GM20431 (cell line): ENCODE measurements at regions not wholly inside any gene's neighbourhood (a gene's known extent, or its start where the extent isn't known, plus 50 kb on each side); places are given as distances from the start of the nearest gene placed in this dataset.

Experiments
- in situ Hi-C: fragments of 300-500 bp; cut with MseI, MboI; formaldehyde crosslinking; loops from one replicate; pipeline ENCODE4 v1.15.0; 2020; ENCODE audit warnings: low sequenced_read_pairs; ENCODE audit not compliant: unreplicated experiment

GRCh38 chr10:61110936-61111335 is 167.0 kb upstream of the RHOBTB1 start:
- in situ Hi-C loops: no loop called here

DNA sequence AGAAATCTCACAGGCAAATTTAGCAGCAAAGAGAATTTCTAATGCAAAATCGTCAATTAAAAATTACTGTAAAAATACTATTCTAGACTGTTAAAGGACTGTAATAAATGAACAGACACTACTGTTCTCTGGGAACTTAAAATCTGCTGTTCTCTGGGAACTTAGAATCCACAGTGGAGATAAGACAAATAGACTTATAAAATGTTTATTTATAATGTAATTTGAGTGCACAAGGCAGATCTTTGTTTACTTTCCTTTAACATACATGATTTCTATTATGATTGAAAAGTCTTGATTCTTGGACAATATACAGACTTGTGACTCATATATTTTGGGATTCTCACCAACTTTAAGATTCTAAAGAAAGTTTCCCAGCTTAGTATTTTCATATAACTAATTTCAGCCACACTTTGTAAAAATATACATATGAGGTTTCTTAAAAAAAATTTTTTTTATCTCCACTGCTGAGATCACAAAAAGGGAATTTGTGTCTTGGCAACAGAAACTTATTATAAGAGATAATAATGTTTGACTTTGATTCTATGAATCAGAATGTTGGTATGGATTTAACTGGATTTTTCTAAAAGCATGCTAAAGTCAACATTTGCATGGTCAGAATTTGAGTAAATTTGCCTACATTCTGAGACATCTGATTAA is 166.3 kb upstream of the RHOBTB1 start:
- in situ Hi-C loops: no loop called here

GRCh38 chr10:61108915-61109314 is 164.9 kb upstream of the RHOBTB1 start:
- in situ Hi-C loops: no loop called here

DNA sequence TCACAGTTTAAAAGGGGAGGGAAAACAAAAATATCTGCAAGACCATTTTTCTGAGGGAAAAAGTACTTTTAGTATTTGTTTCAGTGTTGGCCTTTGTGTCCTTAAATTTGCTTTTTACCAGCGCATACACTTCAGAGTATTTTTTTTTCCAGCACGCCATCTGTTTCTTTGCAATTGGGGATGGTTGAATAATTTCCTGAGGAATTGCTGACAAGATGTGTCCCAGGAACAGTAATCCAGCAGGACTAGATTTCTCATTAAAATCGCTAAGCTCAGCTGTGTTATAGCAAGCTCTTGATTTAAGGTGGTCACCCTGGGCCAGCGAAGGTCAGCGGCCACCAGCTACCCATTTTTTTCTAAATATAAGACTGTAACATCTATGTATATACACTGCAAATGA is 156.9 kb upstream of the RHOBTB1 start:
- in situ Hi-C loops: no loop called here

GRCh38 chr10:61099756-61100155 is 155.8 kb upstream of the RHOBTB1 start:
- in situ Hi-C loops: no loop called here

DNA sequence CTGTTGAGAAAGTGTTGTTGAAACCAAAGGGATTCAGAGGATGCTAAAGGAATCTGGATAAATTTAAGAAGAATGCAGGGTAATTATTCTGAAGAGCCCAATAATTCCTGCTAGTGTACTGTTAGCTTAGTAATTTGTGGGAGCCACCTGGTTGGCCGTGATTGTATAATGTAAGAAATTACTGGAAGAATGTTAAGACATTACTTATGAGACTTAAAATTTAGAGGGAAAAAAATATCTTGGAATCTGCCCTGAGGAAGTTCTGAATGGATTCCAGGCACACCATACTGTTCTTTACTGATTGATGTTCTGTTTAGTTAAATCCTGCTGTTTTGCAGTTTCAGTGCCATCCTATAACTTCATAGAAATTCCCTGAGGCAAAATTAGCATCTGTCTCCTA is 155.0 kb upstream of the RHOBTB1 start:
- in situ Hi-C loops: no loop called here

DNA sequence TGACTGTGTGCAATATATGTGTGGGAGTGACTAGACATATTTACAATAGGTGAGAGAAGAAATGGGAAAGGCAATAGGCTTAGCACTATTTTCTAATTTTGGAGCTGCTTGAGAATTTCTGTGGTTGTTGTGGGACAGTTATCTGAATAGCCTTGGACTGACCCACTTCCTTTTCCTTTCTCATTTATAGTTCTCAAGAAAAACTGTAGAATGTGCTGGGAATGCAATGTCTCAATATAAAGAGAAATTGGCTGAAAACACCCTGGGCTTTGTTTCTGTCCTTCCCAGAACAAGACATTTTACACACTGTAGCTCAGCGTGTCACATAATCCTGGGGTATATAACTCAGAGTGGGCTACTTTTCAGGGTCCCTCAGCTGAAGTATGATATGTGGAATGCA is 153.0 kb upstream of the RHOBTB1 start:
- in situ Hi-C loops: no loop called here

DNA sequence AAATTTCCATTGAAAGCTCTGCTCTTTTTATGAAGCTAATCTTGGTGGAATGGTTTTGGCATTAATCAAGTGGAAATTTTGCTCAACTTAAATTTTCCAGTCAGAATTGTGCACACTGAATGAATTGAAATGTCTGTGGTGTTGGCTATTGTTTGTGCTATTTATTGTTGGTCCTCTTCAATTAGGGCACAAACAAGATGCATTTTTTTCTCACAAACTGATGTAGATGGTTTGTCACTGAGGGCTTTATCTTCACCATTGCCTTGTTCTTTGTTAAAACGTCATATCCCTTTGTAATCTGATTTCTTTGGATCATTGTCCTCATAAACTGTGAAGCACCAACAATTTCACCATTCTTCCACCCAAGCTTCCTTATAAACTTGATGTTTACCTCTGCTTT is 152.1 kb upstream of the RHOBTB1 start:
- in situ Hi-C loops: no loop called here

GRCh38 chr10:61091531-61091930 is 147.5 kb upstream of the RHOBTB1 start:
- in situ Hi-C loops: no loop called here

DNA sequence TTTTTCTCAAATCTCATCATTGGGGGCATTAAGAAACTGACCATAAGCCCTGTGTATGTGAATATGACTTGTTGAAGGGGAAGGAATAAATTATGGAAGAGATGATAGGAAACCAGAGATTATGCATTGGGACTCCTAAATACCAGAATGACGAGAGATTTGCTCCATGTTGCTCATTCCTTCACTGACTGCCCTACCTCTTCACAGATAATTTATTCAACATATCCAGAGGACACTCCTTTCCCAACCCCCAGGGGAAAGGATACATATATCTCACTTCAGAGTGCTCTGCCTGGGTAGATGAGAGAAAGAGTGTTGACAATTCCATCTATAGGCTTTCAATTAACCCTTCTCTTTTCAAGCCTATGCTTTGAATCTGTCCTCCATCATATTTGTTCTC is 145.3 kb upstream of the RHOBTB1 start:
- in situ Hi-C loops: no loop called here

DNA sequence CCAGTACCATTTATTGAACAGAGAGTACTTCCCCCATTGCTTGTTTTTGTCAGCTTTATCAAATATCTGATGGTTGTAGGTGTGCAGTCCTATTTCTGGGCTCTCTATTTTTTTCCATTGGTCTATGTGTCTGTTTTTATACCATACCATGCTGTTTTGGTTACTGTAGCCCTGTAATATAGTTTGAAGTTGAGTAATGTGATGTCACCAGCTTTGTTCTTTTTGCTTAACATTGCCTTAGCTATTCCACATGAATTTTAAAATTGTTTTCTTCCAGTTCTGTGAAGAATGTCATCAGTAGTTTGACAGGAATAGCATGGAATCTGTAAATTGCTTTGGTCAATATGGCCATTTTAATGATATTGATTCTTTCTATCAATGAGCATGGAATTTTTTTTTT is 140.5 kb upstream of the RHOBTB1 start:
- in situ Hi-C loops: no loop called here

DNA sequence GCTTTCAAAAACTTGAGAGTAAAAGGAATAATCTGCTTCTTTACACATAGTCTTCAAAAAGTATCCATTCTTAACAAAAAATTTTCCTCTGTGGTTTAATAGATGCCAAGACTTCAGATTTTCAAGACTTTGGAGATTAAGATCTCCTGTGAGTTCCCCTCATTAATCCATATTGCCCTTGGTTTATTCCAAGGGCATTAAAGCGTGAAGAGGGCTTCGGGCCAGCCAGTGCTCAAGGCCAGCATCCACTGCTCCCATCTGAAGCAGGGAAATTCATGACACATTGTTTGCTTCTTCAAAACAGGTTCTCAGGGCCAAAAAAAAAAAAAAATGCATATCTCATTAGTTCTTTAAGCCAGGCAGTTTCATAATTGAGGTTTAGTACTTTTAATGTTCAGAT is 137.3 kb upstream of the RHOBTB1 start:
- in situ Hi-C loops: no loop called here

DNA sequence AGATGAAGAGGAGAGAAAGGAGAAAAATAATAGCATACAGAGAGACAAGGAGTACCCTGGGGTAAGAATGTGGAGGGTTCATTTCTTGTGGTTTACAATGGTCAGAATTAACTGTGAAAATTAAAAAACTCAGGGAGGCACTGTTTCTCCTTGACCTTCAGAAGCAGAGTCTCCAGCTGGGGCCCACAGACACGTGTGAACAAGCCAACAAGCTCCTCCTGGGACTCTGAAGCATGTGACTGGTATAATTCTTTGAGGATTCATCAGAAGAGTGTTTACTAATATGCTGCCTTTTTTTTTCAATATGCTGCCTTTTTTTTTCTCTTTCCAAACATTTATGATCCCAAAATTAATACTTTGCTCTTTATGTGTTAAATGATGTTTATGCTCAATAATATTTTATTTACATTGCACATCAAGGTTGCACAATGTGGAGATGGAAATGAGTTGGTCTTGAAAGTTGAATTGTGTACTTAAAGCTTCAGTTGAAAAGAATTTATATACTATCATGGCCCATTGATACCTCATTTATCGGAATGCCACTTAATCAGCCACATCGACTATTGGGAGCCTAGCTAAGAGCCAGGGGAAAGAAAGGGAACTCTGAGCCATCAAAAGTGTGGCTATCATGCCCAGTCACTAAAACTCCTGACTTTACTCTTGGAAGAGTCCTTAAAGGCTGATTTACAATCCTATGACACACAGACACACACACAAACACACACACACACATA is 134.7 kb upstream of the RHOBTB1 start:
- in situ Hi-C loops: no loop called here

- in situ Hi-C loops: no loop called here
Measured at GRCh38 chr10:61076572-61077114, 132.7 kb upstream of the RHOBTB1 start.

- in situ Hi-C loops: no loop called here
Measured at GRCh38 chr10:61073391-61073790, 129.4 kb upstream of the RHOBTB1 start.

- in situ Hi-C loops: no loop called here
Measured at GRCh38 chr10:61071580-61071979, 127.6 kb upstream of the RHOBTB1 start.

DNA sequence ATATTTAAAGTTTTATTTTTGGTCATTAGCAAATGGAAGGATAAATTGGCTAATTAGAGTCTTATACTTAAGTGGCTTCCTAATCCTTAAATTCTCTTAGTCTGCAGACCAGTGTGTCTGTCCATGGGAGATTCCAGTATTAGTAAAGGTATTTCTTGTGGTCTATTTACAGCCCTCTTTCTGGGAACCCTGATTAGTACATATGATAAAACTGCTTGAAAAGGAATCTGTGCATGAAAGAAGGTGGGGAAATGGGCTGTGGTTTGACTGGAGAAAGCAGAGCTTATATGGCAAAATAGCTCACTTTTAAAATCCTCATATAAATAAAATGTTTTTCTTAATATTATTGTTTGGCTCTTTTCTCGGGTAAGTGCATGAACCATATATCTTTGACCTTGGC is 124.5 kb upstream of the RHOBTB1 start:
- in situ Hi-C loops: no loop called here

- in situ Hi-C loops: no loop called here
Measured at GRCh38 chr10:61067671-61068336, 123.8 kb upstream of the RHOBTB1 start.

DNA sequence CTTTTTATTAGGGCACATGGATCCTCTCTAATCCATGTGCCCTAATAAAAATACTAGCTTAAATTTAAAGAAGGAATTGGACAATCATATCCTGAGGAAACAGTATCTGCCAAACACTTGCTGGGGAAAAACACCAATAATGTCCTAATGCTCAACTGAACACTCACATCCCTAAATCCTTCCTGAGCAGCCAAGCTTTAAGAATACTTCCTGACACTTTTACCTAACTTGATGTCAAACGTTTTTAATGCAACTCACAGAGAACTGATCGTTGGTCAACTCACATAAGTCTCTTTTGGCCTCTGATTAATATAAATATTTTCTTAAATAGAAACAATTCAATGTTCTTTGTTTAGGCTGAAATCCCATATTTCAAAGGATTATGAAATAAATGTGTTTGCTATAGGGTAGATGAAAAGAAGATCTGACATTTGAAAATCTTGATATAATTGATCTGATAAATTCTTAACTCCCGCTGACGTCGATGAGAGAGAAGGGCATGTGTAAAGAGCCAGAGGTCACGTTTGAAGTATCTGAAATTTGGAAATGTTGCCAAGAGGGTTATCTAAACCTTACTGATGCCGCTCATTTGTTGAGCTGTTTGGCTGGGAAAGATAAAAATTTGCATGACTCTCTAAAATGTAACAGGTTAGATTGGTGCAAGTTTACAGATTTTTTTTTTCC is 122.8 kb upstream of the RHOBTB1 start:
- in situ Hi-C loops: no loop called here

DNA sequence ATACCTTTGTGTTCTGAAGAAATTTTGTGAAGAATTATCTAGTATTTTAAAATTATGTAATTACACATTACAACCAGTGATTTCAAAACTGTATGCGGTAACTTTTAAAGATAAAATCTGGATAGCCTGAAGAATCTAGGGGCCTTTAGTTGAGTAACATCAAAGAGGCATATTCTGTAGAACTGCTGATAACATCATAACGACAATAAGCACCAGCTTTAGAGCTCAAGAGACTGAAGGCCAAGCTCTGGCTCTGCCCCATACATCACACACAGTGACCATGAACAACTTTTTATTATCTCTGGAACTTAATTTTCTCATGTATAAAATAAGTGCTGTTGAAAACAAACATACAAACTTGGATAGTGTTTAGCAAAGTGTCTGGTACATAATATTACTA is 121.1 kb upstream of the RHOBTB1 start:
- in situ Hi-C loops: no loop called here

GRCh38 chr10:61064356-61064755 is 120.4 kb upstream of the RHOBTB1 start:
- in situ Hi-C loops: no loop called here
